Activated CD8-positive, alpha-beta T cell treated with anti-CD3 and anti-CD28 coated beads for 36 hours (primary cell): ENCODE measurements at regions not wholly inside any gene's neighbourhood (a gene's known extent, or its start where the extent isn't known, plus 50 kb on each side); places are given as distances from the start of the nearest gene placed in this dataset.

ENCODE experiments used
- ATAC-seq: fragments of 200-7000 bp; cut with Tn5 transposase; one replicate; pipeline ENCODE4 v1.10.0; 2021; ENCODE audit warnings: mild to moderate bottlenecking, moderate library complexity
- CTCF ChIA-PET: fragments of 350-600 bp; sonication (Branson Sonifier 250); formaldehyde crosslinking; loops from one replicate; lab custom pipeline; 2021; ENCODE audit warnings: antibody characterized with exemption; lab: Charles Lee
- POLR2A ChIA-PET: fragments of 350-600 bp; sonication (Branson Sonifier 250); formaldehyde crosslinking; loops from one replicate; lab custom pipeline; 2021; ENCODE audit warnings: antibody characterized with exemption; lab: Charles Lee
- DNase-seq: peaks from one replicate; pipeline ENCODE4 v3.0.0-alpha.2; 2020
- H3K27ac Mint-ChIP-seq: one replicate; pipeline ENCODE4 v1.8.0; 2021; ENCODE audit warnings: mild to moderate bottlenecking, mixed read lengths
- H3K27me3 Mint-ChIP-seq: one replicate; pipeline ENCODE4 v1.8.0; 2021; ENCODE audit warnings: mixed read lengths
- H3K36me3 Mint-ChIP-seq: one replicate; pipeline ENCODE4 v1.8.0; 2021; ENCODE audit warnings: low read depth, mixed read lengths
- H3K4me1 Mint-ChIP-seq: one replicate; pipeline ENCODE4 v1.8.0; 2021; ENCODE audit warnings: low read depth, mixed read lengths
- H3K4me3 Mint-ChIP-seq: one replicate; pipeline ENCODE4 v1.8.0; 2021; ENCODE audit warnings: mild to moderate bottlenecking, moderate library complexity, mixed read lengths
- H3K9me3 Mint-ChIP-seq: one replicate; pipeline ENCODE4 v1.8.0; 2021; ENCODE audit warnings: mixed read lengths
- CTCF ChIP-seq: fragments of 200-600 bp; IDR thresholded peaks from one replicate; pipeline ENCODE4 v1.8.0; 2022; ENCODE audit warnings: antibody characterized with exemption, mild to moderate bottlenecking
- intact Hi-C: fragments of 100-400 bp; cut with micrococcal nuclease; formaldehyde crosslinking; loops from one replicate; pipeline ENCODE4 v1.10.0; 2022

GRCh38 chr9:14014218-14014617 lies 299.7 kb downstream of the NFIB start:
- ChIA-PET CTCF (no interaction called here), POLR2A (no interaction called here)
- Mint-ChIP-seq H3K36me3 (no peaks in the 10 kb centered on the region), H3K4me1 (no peaks in the 10 kb centered on the region), H3K9me3 (no peaks in the 10 kb centered on the region), H3K27ac (no peak overlapping the region), H3K4me3 (no peak overlapping the region), H3K27me3 (peaks cover 2% of the 10 kb centered on the region)
- TF ChIP-seq CTCF, result no peak
- DNase-seq (no peak), ATAC-seq (no peak)
- intact Hi-C loops, result no loop called here

- Mint-ChIP-seq H3K27ac (no peak overlapping the region), H3K27me3 (peaks cover 2% of the 10 kb centered on the region), H3K9me3 (no peaks in the 10 kb centered on the region), H3K4me1 (no peaks in the 10 kb centered on the region), H3K36me3 (no peaks in the 10 kb centered on the region), H3K4me3 (no peak overlapping the region)
- intact Hi-C loops, result no loop called here
- no peak for TF ChIP-seq CTCF
- DNase-seq, result no peak
- ChIA-PET CTCF (interaction anchor here (1.2 kb wide), 1 partner anchor 31 kb away, joined by 3 read pairs; no protein-coding TSS in a partner anchor), POLR2A (no interaction called here)
- no peak for ATAC-seq
These were observed 302.0 kb downstream of the NFIB start for GRCh38 chr9:14011799-14012560.

GRCh38 chr9:14007190-14007769 lies 306.7 kb downstream of the NFIB start:
- ChIA-PET POLR2A (no interaction called here), CTCF (no interaction called here)
- intact Hi-C loops, result no loop called here
- DNase-seq (no peak), ATAC-seq (no peak)
- Mint-ChIP-seq H3K4me1 (no peaks in the 10 kb centered on the region), H3K27ac (no peak overlapping the region), H3K27me3 (no peaks in the 10 kb centered on the region), H3K4me3 (no peak overlapping the region), H3K9me3 (peaks cover 2% of the 10 kb centered on the region), H3K36me3 (no peaks in the 10 kb centered on the region)
- TF ChIP-seq CTCF, result no peak

GRCh38 chr9:14006386-14007187 lies 307.4 kb downstream of the NFIB start:
- Mint-ChIP-seq H3K9me3 (peaks cover 2% of the 10 kb centered on the region), H3K4me3 (no peak overlapping the region), H3K27ac (no peak overlapping the region), H3K4me1 (no peaks in the 10 kb centered on the region), H3K36me3 (no peaks in the 10 kb centered on the region), H3K27me3 (no peaks in the 10 kb centered on the region)
- ChIA-PET CTCF (no interaction called here), POLR2A (interaction anchor here (0.6 kb wide), 1 partner anchor 38 kb away, joined by 4 read pairs; no protein-coding TSS in a partner anchor)
- DNase-seq (no peak), ATAC-seq (no peak)
- intact Hi-C loops, result no loop called here
- TF ChIP-seq CTCF, result no peak

GRCh38 chr9:14004110-14004509 lies 309.8 kb downstream of the NFIB start:
- Mint-ChIP-seq H3K36me3 (no peaks in the 10 kb centered on the region), H3K4me3 (no peak overlapping the region), H3K9me3 (peaks cover 6% of the 10 kb centered on the region), H3K27ac (no peak overlapping the region), H3K27me3 (no peaks in the 10 kb centered on the region), H3K4me1 (no peaks in the 10 kb centered on the region)
- intact Hi-C loops, result no loop called here
- ChIA-PET CTCF (no interaction called here), POLR2A (no interaction called here)
- DNase-seq, result no peak
- no peak for ATAC-seq
- no peak for TF ChIP-seq CTCF
